Uterus (tissue), 3 donors: ENCODE measurements at regions not wholly inside any gene's neighbourhood (a gene's known extent, or its start where the extent isn't known, plus 50 kb on each side); places are given as distances from the start of the nearest gene placed in this dataset.

Experiments
- DNase-seq, 2 donors: peaks; one replicate each; pipeline ENCODE4 v3.0.0-alpha.2; 2019 to 2020
- H3K27ac ChIP-seq, 2 donors: fragments of 200-600 bp; sonication (generic); 1 replicate in 1 of 2; 2 replicates in 1 of 2; pipeline ENCODE4 v1.5.1; 2016 to 2018
- H3K27me3 ChIP-seq, 2 donors: fragments of 200-600 bp; sonication (generic); one replicate each; pipeline ENCODE4 v1.5.1; 2018 to 2019; ENCODE audit warnings: control low read depth in 1 of 2
- H3K36me3 ChIP-seq, 2 donors: fragments of 200-600 bp; sonication (generic); one replicate each; pipeline ENCODE4 v1.5.1; 2019; ENCODE audit warnings: control low read depth in 1 of 2
- H3K4me1 ChIP-seq, 2 donors: fragments of 200-600 bp; sonication (generic); one replicate each; pipeline ENCODE4 v1.5.1; 2018 to 2019; ENCODE audit warnings: control low read depth in 1 of 2
- H3K4me3 ChIP-seq, 2 donors: fragments of 200-600 bp; sonication (generic); 1 replicate in 1 of 2; 2 replicates in 1 of 2; pipeline ENCODE4 v1.5.1; 2018 to 2019; ENCODE audit warnings: mild to moderate bottlenecking in 1 of 2
- H3K9me3 ChIP-seq, 2 donors: fragments of 200-600 bp; sonication (generic); one replicate each; pipeline ENCODE4 v1.5.1; 2019; ENCODE audit warnings: control low read depth in 1 of 2
- CTCF ChIP-seq, 4 experiments: fragments of 200-600 bp in 2 of 4; fragments of 450-650 bp in 2 of 4; sonication (generic) in 2 of 4; IDR thresholded peaks; one replicate each; pipeline ENCODE4 v1.5.1; 2016 to 2019; ENCODE audit warnings: antibody characterized with exemption in 4 of 4, mild to moderate bottlenecking in 2 of 4, moderate library complexity in 1 of 4
- POLR2A ChIP-seq, 2 donors: fragments of 450-650 bp; IDR thresholded peaks; one replicate each; pipeline ENCODE4 v1.6.1; 2016; ENCODE audit warnings: antibody characterized with exemption in 2 of 2, mild to moderate bottlenecking in 1 of 2, moderate library complexity in 1 of 2
- intact Hi-C: fragments of 100-400 bp; cut with DNase I; formaldehyde crosslinking; loops from one replicate; pipeline ENCODE4 v1.15.1; 2023; ENCODE audit warnings: low total_unique reads
- donor health status: DM: yes; HTN: yes; CAD: no.

DNA sequence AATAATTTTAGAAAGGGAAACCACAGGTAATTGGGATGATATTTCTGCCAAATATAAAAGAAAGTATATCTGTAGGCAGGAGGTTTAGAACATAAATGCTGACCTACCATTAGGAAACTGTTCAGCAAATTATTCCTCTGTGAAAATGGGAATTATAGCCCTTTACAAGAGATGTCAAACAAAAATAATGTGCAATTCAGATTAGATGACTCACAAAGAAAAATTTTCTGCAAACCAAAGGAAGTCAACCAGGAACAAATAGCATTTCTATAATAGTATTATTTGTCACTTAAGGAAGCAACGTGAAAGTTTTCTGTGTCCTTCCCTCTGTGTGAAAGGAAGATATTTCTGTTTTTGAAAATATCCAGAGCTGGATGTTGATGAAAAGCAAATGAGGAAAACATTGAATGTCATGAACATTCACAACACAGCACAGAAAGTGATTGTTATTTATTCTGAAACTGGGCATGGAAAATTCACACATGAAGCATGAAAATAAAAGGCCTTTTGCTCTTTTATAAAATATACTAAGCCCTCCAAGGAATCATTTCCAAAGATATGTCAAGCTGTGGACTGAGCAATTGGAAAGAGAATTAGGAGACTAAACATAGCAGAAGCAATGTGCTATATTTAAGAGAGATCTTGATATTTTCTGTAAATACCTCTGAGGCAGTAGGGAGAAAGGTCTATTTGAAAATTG lies 57.9 kb upstream of the SPHKAP start:
- Histone ChIP-seq H3K4me1 (no peaks in the 10 kb centered on the region), H3K4me3 (no peak overlapping the region), H3K36me3 (no peaks in the 10 kb centered on the region), H3K9me3 (no peaks in the 10 kb centered on the region), H3K27ac (no peak overlapping the region), H3K27me3 (no peaks in the 10 kb centered on the region)
- no peak for DNase-seq
- intact Hi-C loops: no loop called here
- TF ChIP-seq CTCF (IDR thresholded peaks at IDR 0.05) (no peak), POLR2A (IDR thresholded peaks at IDR 0.05) (no peak)
